ENCODE measurements at regions not wholly inside any gene's neighbourhood (a gene's known extent, or its start where the extent isn't known, plus 50 kb on each side); places are given as distances from the start of the nearest gene placed in this dataset.

GRCh38 chr15:95921404-95921803 lies 409.1 kb upstream of the NR2F2 start:
- DNase-seq (ENCODE audit: low spot score) = no peak

GRCh38 chr15:95922431-95922830 lies 408.1 kb upstream of the NR2F2 start:
- DNase-seq (ENCODE audit: low spot score) = no peak

- DNase-seq (ENCODE audit: low spot score) = no peak
Observed at GRCh38 chr15:95923792-95924191, 406.7 kb upstream of the NR2F2 start.

GRCh38 chr15:95928822-95929221 lies 401.7 kb upstream of the NR2F2 start:
- no peak for DNase-seq (ENCODE audit: low spot score)

- DNase-seq (ENCODE audit: low spot score) = no peak
Observed at GRCh38 chr15:95929232-95929846, 401.2 kb upstream of the NR2F2 start.

- DNase-seq (ENCODE audit: low spot score) = no peak
Observed at GRCh38 chr15:95930659-95931375, 399.7 kb upstream of the NR2F2 start.

GRCh38 chr15:95931619-95932018 lies 398.9 kb upstream of the NR2F2 start:
- no peak for DNase-seq (ENCODE audit: low spot score)

GRCh38 chr15:95932141-95932540 lies 398.4 kb upstream of the NR2F2 start:
- DNase-seq (ENCODE audit: low spot score) = no peak

- no peak for DNase-seq (ENCODE audit: low spot score)
Observed at GRCh38 chr15:95932676-95933075, 397.8 kb upstream of the NR2F2 start.

- no peak for DNase-seq (ENCODE audit: low spot score)
Observed at GRCh38 chr15:95935852-95936251, 394.6 kb upstream of the NR2F2 start.

- DNase-seq (ENCODE audit: low spot score) = no peak
Observed at GRCh38 chr15:95937128-95937528, 393.4 kb upstream of the NR2F2 start.

- no peak for DNase-seq (ENCODE audit: low spot score)
Observed at GRCh38 chr15:95940431-95940985, 390.0 kb upstream of the NR2F2 start.

- no peak for DNase-seq (ENCODE audit: low spot score)
Observed at GRCh38 chr15:95944193-95944592, 386.3 kb upstream of the NR2F2 start.

GRCh38 chr15:95944661-95945255 lies 385.7 kb upstream of the NR2F2 start:
- DNase-seq (ENCODE audit: low spot score) = no peak

GRCh38 chr15:95946241-95946640 lies 384.3 kb upstream of the NR2F2 start:
- no peak for DNase-seq (ENCODE audit: low spot score)

- no peak for DNase-seq (ENCODE audit: low spot score)
Observed at GRCh38 chr15:95946926-95947325, 383.6 kb upstream of the NR2F2 start.

GRCh38 chr15:95948411-95948810 lies 382.1 kb upstream of the NR2F2 start:
- no peak for DNase-seq (ENCODE audit: low spot score)

- DNase-seq (ENCODE audit: low spot score) = no peak
Observed at GRCh38 chr15:95953032-95953431, 377.5 kb upstream of the NR2F2 start.

GRCh38 chr15:95957861-95958260 lies 372.6 kb upstream of the NR2F2 start:
- DNase-seq (ENCODE audit: low spot score) = no peak

GRCh38 chr15:95958382-95958781 lies 372.1 kb upstream of the NR2F2 start:
- no peak for DNase-seq (ENCODE audit: low spot score)

- no peak for DNase-seq (ENCODE audit: low spot score)
Observed at GRCh38 chr15:95968856-95969255, 361.6 kb upstream of the NR2F2 start.

GRCh38 chr15:95970326-95970725 lies 360.2 kb upstream of the NR2F2 start:
- no peak for DNase-seq (ENCODE audit: low spot score)

- no peak for DNase-seq (ENCODE audit: low spot score)
Observed at GRCh38 chr15:95972041-95972553, 358.4 kb upstream of the NR2F2 start.
